ENCODE measurements at regions not wholly inside any gene's neighbourhood (a gene's known extent, or its start where the extent isn't known, plus 50 kb on each side); places are given as distances from the start of the nearest gene placed in this dataset.

DNA sequence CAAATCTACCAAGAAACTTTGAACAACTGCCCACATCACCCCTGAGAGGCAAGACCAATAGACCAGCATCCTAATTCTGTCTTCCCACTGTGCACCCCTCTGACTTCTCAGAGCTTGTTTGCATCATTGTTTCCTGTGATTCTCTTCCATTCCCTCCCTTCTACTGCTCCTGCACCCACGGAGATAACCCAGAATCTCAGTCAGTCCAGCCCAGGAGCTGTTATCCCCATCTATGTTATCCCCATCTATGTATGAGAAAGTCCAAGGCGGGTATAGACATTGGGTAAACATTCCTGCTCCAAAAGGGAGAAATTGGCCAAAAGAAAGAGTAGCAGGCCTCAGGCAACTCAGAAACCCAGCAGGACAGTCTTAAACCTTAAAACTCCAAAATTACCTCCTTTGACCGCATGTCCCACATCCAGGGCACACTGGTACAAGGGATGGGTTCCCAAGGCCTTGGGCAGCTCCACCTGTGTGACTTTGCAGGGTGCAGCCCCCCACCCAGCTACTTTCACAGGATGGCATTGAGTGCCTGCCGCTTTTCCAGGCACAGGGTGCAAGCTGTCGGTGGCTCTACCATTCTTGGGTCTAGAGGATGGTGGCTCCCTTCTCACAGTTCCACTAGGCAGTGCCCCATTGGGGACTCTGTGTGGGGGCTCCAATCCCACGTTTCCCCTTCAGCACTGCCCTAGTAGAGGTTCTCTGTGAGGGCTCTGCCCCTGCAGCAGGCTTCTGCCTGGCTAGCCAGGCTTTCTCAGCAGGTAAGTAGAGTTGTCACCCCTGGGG is 414.8 kb downstream of the NPHP4 start:
- no peaks in the 10 kb centered on the region for H3K27me3 ChIP-seq (ENCODE audit: insufficient read depth, low read length)
- H3K4me1 ChIP-seq (ENCODE audit: insufficient read depth, low read length), result no peaks in the 10 kb centered on the region
- H3K79me2 ChIP-seq (ENCODE audit: insufficient read depth, low read length), result no peaks in the 10 kb centered on the region
- H4K20me1 ChIP-seq (ENCODE audit: insufficient read depth, low read length), result no peaks in the 10 kb centered on the region
- no peaks in the 10 kb centered on the region for H3K36me3 ChIP-seq (ENCODE audit: insufficient read depth, low read length)
- no peaks in the 10 kb centered on the region for H3K9me3 ChIP-seq (ENCODE audit: low read depth, low read length)
- no peak overlapping the region for H3K4me2 ChIP-seq (ENCODE audit: insufficient read depth, low read length)
- H3K4me3 ChIP-seq (ENCODE audit: insufficient read depth, low read length), result no peak overlapping the region
- no peak overlapping the region for H3K27ac ChIP-seq (ENCODE audit: low read depth, low read length)
- no peak for DNase-seq (ENCODE audit: insufficient read length, low spot score, missing footprints)
- no peak overlapping the region for H2AFZ ChIP-seq (ENCODE audit: low read length)
- TF ChIP-seq, protein P1, sequence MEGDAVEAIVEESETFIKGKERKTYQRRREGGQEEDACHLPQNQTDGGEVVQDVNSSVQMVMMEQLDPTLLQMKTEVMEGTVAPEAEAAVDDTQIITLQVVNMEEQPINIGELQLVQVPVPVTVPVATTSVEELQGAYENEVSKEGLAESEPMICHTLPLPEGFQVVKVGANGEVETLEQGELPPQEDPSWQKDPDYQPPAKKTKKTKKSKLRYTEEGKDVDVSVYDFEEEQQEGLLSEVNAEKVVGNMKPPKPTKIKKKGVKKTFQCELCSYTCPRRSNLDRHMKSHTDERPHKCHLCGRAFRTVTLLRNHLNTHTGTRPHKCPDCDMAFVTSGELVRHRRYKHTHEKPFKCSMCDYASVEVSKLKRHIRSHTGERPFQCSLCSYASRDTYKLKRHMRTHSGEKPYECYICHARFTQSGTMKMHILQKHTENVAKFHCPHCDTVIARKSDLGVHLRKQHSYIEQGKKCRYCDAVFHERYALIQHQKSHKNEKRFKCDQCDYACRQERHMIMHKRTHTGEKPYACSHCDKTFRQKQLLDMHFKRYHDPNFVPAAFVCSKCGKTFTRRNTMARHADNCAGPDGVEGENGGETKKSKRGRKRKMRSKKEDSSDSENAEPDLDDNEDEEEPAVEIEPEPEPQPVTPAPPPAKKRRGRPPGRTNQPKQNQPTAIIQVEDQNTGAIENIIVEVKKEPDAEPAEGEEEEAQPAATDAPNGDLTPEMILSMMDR (IDR thresholded peaks at IDR 0.05; ENCODE audit: extremely low read depth, low read depth, low read length), result no peak

DNA sequence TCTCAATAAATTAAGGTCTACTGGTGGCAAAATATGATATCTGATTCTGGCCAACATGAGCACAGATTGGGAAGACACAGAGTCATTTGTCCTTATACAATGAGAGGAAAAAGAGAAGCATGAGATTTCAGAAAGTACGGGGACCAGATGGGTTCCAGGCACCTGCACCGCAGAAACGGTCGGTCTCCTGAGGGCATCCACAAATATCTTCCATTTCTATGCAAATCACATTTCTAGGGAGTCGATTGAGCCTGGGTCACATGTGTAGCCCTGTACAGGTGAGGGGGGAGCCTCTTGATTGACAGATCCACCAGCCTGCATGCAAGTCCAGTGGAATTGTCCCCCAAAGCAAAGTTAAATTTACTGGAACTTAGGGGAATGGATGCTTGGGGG is 415.6 kb downstream of the NPHP4 start:
- Histone ChIP-seq H3K36me3 (ENCODE audit: insufficient read depth, low read length) (no peaks in the 10 kb centered on the region), H3K79me2 (ENCODE audit: insufficient read depth, low read length) (no peaks in the 10 kb centered on the region), H2AFZ (ENCODE audit: low read length) (no peak overlapping the region), H3K27me3 (ENCODE audit: insufficient read depth, low read length) (no peaks in the 10 kb centered on the region), H4K20me1 (ENCODE audit: insufficient read depth, low read length) (no peaks in the 10 kb centered on the region), H3K4me2 (ENCODE audit: insufficient read depth, low read length) (no peak overlapping the region), H3K9me3 (ENCODE audit: low read depth, low read length) (no peaks in the 10 kb centered on the region), H3K4me1 (ENCODE audit: insufficient read depth, low read length) (no peaks in the 10 kb centered on the region), H3K4me3 (ENCODE audit: insufficient read depth, low read length) (no peak overlapping the region), H3K27ac (ENCODE audit: low read depth, low read length) (no peak overlapping the region)
- no peak for DNase-seq (ENCODE audit: insufficient read length, low spot score, missing footprints)
- TF ChIP-seq, protein P1 (IDR thresholded peaks at IDR 0.05; ENCODE audit: extremely low read depth, low read depth, low read length), result no peak

DNA sequence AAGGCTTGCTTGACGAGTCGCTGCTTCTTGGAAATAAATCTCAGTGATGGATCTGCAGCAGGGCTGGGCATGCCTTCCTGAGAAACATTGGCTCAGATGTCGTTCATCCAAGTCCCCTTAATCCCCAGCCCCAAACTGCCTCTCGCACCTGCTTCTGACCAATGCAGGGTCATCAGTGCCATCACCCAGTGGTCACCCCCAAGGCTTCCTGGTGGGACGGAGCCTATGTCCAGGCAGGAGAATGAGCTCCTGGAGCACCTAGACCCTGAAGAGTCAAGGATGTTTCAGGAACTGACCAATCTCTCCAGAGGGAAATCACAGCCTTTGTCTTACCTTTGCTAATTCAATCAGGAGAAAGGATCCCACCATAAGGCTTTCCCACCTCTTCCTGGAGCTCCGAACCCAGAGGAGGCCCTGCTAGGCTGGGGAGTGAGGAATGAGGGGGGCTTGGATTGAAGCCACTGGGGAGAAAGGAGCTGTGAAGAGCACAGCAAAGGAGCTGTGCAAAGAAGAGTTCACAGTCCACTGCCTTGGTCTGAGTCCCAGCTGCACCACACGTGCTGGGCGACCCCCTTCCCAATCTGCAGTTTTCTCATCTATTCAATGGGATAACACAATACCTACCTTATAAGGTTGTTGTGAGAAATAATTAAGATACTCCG is 416.1 kb downstream of the NPHP4 start:
- no peaks in the 10 kb centered on the region for H3K36me3 ChIP-seq (ENCODE audit: insufficient read depth, low read length)
- TF ChIP-seq, protein P1 (IDR thresholded peaks at IDR 0.05; ENCODE audit: extremely low read depth, low read depth, low read length), result no peak
- no peaks in the 10 kb centered on the region for H3K27me3 ChIP-seq (ENCODE audit: insufficient read depth, low read length)
- H3K4me2 ChIP-seq (ENCODE audit: insufficient read depth, low read length), result no peak overlapping the region
- no peaks in the 10 kb centered on the region for H3K4me1 ChIP-seq (ENCODE audit: insufficient read depth, low read length)
- no peak overlapping the region for H3K27ac ChIP-seq (ENCODE audit: low read depth, low read length)
- DNase-seq (ENCODE audit: insufficient read length, low spot score, missing footprints), result no peak
- no peak overlapping the region for H2AFZ ChIP-seq (ENCODE audit: low read length)
- H3K4me3 ChIP-seq (ENCODE audit: insufficient read depth, low read length), result no peak overlapping the region
- no peaks in the 10 kb centered on the region for H4K20me1 ChIP-seq (ENCODE audit: insufficient read depth, low read length)
- H3K9me3 ChIP-seq (ENCODE audit: low read depth, low read length), result no peaks in the 10 kb centered on the region
- no peaks in the 10 kb centered on the region for H3K79me2 ChIP-seq (ENCODE audit: insufficient read depth, low read length)

DNA sequence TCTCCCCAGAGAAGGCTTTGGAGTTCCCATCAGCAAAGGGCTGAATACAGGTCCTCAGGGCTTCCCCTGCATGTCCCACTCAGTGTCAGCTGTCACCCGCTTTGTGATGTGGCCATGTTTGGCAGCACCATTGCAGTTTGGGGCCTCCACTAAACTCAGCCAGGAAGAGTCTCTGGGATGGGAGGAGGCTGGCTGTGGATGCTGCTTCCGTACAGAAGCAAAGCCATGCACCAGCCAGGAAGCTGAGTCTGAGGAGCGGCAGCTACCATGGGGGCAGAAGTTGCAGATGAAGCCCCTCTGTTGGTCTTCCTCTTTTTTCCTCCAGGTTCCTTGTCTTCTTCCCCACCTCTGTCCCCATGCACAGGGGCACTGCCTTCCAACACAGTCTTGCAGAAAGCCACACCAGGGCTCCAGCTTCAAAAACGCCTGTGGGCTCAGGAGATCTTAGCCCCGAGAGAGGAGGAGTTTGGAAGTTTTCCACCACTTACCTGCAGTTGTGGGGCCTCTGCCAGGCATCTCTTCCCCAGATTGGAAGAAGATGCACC is 416.8 kb downstream of the NPHP4 start:
- Histone ChIP-seq H3K4me2 (ENCODE audit: insufficient read depth, low read length) (no peak overlapping the region), H4K20me1 (ENCODE audit: insufficient read depth, low read length) (no peaks in the 10 kb centered on the region), H3K4me1 (ENCODE audit: insufficient read depth, low read length) (no peaks in the 10 kb centered on the region), H3K9me3 (ENCODE audit: low read depth, low read length) (no peaks in the 10 kb centered on the region), H3K27me3 (ENCODE audit: insufficient read depth, low read length) (no peaks in the 10 kb centered on the region), H3K27ac (ENCODE audit: low read depth, low read length) (no peak overlapping the region), H3K4me3 (ENCODE audit: insufficient read depth, low read length) (no peak overlapping the region), H2AFZ (ENCODE audit: low read length) (no peak overlapping the region), H3K36me3 (ENCODE audit: insufficient read depth, low read length) (no peaks in the 10 kb centered on the region), H3K79me2 (ENCODE audit: insufficient read depth, low read length) (no peaks in the 10 kb centered on the region)
- DNase-seq (ENCODE audit: insufficient read length, low spot score, missing footprints), result no peak
- TF ChIP-seq, protein P1 (IDR thresholded peaks at IDR 0.05; ENCODE audit: extremely low read depth, low read depth, low read length), result no peak
